ENCODE measurements at regions not wholly inside any gene's neighbourhood (a gene's known extent, or its start where the extent isn't known, plus 50 kb on each side); places are given as distances from the start of the nearest gene placed in this dataset.
"Not testable (repeated sequence)": the region's sequence is repeated elsewhere in the genome, so short reads cannot be mapped to it uniquely, and the experiment has no call there.

- DNase-seq (ENCODE audit: low read depth): not testable (repeated sequence)
Measured at GRCh38 chr16:79937671-79938070, 337.1 kb upstream of the MAF start.

DNA sequence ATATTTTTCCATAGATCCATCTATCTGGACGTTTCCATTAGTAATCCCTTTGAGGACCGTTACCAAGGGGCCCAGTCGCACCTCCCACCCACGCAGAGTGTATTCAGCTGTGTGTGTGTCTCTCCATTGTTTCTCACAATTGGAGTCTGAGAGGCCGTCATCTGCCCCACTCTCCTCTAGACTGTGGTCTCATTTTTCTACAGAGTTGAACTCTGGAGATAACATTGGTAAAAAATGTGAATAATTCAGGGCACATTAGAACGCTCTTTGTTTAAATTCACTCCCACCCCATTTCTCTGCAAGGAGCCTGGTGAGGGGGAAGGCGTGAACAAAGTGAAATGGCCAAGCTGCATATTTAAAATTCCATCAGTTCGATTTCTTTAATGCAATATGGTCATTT, 333.1 kb upstream of the MAF start:
- no peak for DNase-seq (ENCODE audit: low read depth)

- DNase-seq (ENCODE audit: low read depth): no peak
Measured at GRCh38 chr16:79932572-79932971, 332.0 kb upstream of the MAF start.

DNA sequence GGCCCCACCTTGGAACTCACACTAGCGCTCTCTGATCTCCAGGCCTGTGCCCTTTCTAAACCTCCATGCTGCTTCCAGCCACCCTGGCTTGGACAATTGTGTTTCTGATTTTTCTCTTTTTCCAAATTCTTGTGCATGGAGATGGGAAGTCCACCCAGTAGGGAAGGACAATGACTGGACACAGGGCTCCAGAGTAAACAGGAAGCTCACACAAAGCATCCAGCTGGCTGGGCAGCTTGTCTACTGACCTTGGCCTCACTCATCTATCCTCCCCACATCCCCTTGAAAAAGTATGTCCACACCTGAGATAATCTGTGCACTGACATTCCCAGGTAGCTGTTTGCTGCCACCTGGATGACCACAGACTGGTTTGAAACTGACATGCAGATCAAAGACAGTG, 331.2 kb upstream of the MAF start:
- no peak for DNase-seq (ENCODE audit: low read depth)

DNA sequence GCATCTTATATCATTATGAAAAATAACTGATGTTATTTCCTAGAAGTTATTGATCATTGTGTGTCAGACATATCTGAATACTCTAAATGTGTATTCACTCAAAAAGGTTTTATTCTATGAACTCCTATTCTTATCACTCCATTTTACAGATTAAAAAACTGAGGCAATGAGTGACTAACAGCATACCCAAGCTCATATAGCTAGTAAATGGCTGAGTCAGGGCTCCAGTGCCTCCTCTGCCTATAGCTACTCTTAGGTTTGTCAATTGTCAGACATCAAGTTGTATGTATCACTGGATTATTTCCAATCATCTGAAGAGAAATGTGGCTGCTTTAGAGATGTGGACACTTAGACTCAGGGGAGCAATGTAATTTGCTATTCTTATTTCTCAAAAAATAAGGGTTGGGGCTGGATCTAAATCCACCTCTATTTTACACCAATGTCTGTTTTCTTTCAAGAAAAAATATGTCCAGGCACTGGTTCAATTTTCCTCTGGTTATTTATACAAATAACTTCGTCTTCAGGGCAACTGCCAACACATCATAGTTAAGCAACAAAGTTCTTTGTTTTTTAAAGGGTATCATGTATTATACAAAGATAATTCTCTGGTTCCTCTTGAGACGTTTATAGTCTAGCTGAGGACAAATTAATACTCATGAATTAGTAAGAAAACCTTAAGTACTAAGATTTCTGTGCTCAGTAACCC, 328.9 kb upstream of the MAF start:
- DNase-seq (ENCODE audit: low read depth): no peak

DNA sequence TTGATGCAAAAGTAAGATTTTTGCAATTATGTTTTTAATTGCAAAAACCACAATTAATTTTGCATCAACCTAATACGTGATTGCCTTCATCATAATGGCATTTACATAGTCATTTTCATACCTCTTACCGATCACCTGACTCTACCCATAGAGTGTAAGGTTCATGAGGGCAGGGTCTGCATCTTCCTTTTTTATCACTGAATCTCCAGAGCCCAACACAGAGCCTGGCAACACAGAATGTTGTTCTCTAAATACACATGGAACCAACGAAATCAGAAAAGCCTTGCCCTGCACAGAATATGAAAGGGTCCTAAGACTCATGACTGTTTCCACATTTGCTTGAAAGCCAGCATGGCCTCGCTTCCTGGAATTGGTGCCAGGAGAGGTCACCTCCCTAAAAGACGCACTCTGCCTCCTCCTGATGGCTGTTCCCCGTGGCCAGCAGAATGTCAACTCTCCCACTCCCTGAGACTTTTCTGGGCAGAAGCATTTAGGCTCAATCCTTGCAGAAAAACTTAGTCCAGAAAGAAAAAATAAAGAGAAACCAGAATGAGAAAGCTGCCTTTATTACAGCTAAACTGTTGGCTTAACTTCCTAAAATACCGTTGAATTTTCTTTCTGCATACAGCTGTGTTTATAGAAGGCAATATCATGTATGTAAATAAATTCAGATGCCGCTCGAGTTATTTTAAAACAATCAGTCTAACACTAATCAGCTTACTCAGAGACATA, 327.8 kb upstream of the MAF start:
- no peak for DNase-seq (ENCODE audit: low read depth)

DNA sequence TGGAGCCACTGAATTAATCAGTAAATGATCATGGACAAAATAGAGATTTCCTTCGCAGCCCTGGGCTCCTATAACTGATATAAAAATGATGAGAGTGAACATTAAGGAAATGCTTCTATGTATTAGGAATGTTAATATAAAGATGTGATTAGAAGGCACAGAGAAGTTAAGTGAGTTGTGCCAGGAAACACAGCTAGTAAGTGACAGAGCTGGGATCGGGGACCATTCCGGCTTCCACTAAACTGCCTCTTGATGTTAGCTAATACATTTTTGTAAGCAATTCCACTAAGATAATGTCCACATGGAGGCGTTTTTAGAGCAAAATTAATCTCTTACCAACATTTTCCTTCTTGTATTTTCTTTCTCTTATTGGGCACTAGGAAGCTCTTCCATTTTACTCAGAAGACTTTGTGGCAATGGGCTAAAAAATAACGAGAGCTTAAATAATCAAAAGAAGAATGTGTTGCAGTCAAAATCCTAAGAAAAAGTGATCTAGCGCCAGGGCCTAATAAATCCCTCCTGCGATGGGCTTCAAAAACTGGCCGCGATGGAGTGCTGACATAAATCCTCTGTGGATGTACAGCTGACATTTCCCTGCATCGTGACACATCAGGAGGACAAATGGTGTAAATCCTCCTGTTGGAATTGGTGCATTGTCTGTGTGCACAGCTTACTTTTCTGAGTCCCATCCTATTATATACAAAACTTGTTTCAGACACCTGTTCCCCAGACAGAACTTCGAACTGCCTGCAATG, 326.1 kb upstream of the MAF start:
- no peak for DNase-seq (ENCODE audit: low read depth)

DNA sequence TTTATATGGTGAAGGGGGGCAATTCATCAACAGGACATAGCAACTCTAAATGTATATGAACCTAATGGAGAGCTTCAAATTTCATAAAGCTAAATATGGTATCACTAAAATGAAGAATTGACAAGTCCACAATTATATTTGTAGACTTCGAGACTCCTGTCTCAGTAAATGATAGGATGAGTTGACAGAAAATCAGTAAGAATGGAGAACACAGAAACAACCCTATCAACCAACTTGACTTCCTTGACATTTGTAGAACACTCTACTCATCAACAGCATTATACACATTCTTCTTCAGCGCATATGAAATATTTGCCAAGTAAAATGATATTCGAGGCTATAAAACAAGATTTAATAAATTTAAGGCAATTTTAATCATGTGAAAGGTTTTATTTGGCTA, 322.9 kb upstream of the MAF start:
- DNase-seq (ENCODE audit: low read depth): no peak

DNA sequence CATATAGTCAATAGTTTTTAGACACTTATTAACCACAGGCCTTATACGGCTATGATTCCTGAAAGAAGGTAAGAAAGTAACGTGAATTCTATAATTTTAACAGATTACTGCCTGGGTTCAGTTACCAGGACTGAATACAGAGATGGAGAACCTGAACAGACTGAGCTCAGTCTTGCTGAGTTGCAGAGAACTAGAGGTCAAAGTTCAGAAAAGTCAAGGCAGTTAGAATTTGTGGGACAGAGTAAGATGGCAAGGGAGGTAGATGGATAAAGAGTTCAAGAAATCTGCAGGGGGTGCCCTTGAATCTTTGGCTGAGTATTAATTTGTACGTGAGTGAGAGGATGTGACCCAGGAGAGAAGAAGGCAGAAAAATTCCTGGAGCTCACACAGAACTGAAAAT, 320.1 kb upstream of the MAF start:
- DNase-seq (ENCODE audit: low read depth): no peak

DNA sequence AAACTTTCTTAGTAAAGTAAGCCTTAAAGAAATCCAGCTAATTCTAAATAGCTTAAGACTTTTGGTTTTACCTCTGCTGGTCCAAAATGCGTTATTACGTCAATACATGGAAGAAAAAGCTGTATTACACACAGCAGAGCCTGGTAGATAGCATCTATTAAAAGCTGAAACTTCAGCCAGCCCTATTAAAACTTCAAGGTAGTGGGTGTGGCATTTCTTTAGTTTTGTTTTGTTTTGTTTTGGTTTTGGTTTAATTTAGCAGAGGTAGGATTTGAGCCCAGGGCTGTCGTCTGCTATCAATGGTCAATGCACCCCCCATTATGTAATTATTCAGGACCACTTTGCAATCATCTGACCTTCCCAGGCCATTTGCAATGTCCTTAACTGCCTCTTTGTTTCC, 318.4 kb upstream of the MAF start:
- DNase-seq (ENCODE audit: low read depth): no peak

DNA sequence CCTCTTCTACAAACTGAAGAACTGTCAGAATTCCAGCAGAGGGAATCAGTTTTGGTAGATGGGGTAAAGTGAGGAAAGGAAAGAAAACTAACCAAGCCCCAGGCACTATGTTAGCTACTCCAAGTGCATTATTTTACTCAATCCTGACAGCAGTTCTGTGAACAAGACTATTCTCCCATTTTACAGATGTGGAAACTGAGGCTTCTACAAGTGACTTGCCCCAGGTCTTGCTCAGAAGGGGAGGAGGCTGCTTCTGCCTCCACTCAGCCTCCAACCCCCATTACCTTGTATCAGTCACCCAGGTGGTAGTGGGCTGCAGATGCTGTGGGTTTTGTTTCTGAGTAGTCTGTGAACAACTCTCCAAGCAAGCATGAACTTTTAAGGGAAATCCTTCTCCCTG, 315.2 kb upstream of the MAF start:
- no peak for DNase-seq (ENCODE audit: low read depth)

- DNase-seq (ENCODE audit: low read depth): no peak
Measured at GRCh38 chr16:79914961-79915720, 314.6 kb upstream of the MAF start.

GRCh38 chr16:79912592-79913310, 312.2 kb upstream of the MAF start:
- no peak for DNase-seq (ENCODE audit: low read depth)

GRCh38 chr16:79911660-79912059, 311.1 kb upstream of the MAF start:
- DNase-seq (ENCODE audit: low read depth): no peak

DNA sequence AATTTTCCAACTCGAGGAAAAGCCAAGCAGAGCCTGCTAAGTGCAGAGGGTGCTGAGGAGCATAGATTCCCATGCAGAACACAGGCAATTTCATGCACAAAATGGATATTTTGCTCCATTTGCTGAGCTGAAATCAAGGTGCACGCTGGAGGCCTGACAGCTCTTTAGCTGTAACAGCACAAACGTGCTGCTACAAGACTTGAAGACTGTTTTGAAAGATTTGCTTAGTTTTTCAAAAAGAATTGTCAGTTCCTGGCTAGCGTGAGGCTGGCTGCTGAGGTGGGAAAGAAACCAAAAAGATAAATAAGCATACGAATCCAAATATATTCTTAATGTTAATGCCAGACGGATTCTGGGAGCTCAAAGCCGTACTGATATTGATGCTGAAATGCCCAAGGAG, 309.0 kb upstream of the MAF start:
- DNase-seq (ENCODE audit: low read depth): no peak

GRCh38 chr16:79903471-79903870, 302.9 kb upstream of the MAF start:
- DNase-seq (ENCODE audit: low read depth): no peak

- DNase-seq (ENCODE audit: low read depth): no peak
Measured at GRCh38 chr16:79902351-79902750, 301.8 kb upstream of the MAF start.

DNA sequence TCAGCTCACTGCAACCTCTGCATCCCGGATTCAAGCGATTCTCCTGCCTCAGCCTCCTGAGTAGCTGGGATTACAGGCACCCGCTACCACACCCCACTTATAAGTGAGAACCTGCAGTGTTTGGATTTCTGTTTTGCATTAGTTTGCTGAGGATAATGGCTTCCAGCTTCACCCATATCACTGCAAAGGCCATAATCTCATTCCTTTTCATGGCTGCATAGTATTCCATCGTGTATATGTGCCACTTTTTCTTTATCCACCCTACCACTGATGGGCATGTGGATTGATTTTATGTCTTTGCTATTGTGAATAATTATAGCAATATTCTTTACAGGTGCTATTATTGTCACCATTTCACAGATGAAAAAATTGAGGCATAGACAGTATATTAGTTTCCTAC, 301.0 kb upstream of the MAF start:
- DNase-seq (ENCODE audit: low read depth): no peak

- no peak for DNase-seq (ENCODE audit: low read depth)
Measured at GRCh38 chr16:79899716-79900115, 299.2 kb upstream of the MAF start.

DNA sequence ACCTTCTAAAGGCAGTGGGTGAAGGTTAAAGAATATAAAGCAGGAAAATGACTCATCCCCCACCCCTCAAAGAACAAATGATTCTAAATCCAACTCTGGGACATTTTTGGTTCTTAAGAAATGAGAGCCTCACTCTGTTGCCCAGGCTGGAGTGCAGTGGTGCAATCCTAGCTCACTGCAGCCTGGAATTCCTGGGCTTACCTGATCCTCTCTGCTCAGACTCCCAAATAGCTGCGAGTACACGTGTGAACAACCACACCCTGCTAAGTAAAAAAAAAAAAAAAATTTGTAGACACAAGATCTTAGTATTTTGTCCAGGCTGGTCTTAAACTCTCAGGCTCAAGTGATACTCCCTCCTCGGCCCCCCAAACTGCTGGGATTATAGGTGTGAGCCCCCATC, 298.8 kb upstream of the MAF start:
- DNase-seq (ENCODE audit: low read depth): no peak

DNA sequence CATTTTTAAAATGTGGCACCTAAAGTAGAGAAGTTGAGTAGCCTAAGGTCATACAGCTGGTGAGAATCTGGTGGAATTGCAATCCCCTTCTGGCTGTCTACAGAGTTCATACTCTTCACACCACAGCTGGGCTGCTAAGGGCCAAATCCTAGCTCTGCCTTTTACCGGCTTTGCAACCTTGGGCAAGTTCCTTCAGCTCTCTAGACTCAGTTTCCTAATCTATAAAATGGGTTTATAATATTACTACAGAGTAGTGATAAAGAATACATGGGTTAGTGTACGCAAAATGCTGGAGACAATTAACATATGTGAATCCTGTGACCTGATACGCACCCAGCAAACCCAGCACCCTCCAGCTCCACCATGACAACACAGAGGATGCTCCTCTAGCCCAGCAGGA, 298.2 kb upstream of the MAF start:
- no peak for DNase-seq (ENCODE audit: low read depth)

All from forelimb muscle (tissue), 1 donor.